K562 (cell line): ENCODE measurements at regions not wholly inside any gene's neighbourhood (a gene's known extent, or its start where the extent isn't known, plus 50 kb on each side); places are given as distances from the start of the nearest gene placed in this dataset.

Experiments
- ATAC-seq: fragments of 200-7000 bp; cut with Tn5 transposase; 3 replicates; pipeline ENCODE4 v1.9.1; 2020; ENCODE audit warnings: moderate library complexity
- BruUV-seq: library from RNA; stranded (reverse); fragments of 400-500 nt; replicated peaks from 2 replicates; lab custom pipeline; 2021; lab: Mats Ljungman, UMichigan
- CTCF ChIA-PET: fragments of 300-600 bp; formaldehyde crosslinking; extraction: SDS; loops from one replicate; lab custom pipeline; 2021; ENCODE audit warnings: low intra/inter-chr PET ratio; lab: Yijun Ruan, JAX
- POLR2A ChIA-PET: fragments of 300-600, 350-650 bp; sonication (Branson Sonifier 250); formaldehyde crosslinking; extraction: SDS; loops from one replicate; lab custom pipeline; 2021; ENCODE audit warnings: antibody characterized with exemption, inconsistent platforms; lab: Yijun Ruan, JAX
- DNase-seq, 4 experiments: peaks; one replicate each; pipeline versions ENCODE4 v3.0.0 to v3.0.0-alpha.2; 2011 to 2018; ENCODE audit warnings: low spot score in 3 of 4, mixed read lengths in 3 of 4; ENCODE audit errors: extremely low read depth in 1 of 4
- FAIRE-seq: peaks from 2 replicates; lab custom pipeline; 2011; peaks lifted over from hg19 to GRCh38; lab: Jason Lieb, UNC
- H2AFZ ChIP-seq: 2 replicates; pipeline ENCODE4 v1.6.0; 2011; ENCODE audit warnings: low read depth, low read length, control low read depth, inconsistent platforms
- H3K27ac ChIP-seq: fragments of 200-600 bp; 3 replicates; pipeline ENCODE4 v1.8.0; 2011; ENCODE audit warnings: low read depth, mild to moderate bottlenecking, control low read depth, inconsistent platforms, low read length, moderate library complexity, mixed read lengths; ENCODE audit errors: extremely low read depth
- H3K27me3 ChIP-seq, 2 experiments: fragments of 300-600 bp in 1 of 2; 2 replicates in 1 of 2; 3 replicates in 1 of 2; pipeline versions ENCODE4 v1.6.0 to v1.8.0; 2011; ENCODE audit warnings: inconsistent platforms in 2 of 2, low read length in 2 of 2, mild to moderate bottlenecking in 1 of 2, mixed read lengths in 1 of 2, moderate library complexity in 1 of 2; ENCODE audit not compliant: control insufficient read depth in 2 of 2, insufficient read depth in 2 of 2
- H3K36me3 ChIP-seq: fragments of 300-600 bp; 3 replicates; pipeline ENCODE4 v1.8.0; 2011; ENCODE audit warnings: mild to moderate bottlenecking, low read length, inconsistent platforms; ENCODE audit not compliant: control insufficient read depth, insufficient read depth
- H3K4me1 ChIP-seq, 2 experiments: fragments of 200-600 bp in 1 of 2; replicated peaks in 1 of 2; 2 replicates in 1 of 2; 3 replicates in 1 of 2; pipeline versions ENCODE4 v1.5.1 to v1.8.0; 2011; ENCODE audit warnings: inconsistent platforms in 2 of 2, low read length in 2 of 2, mild to moderate bottlenecking in 1 of 2, mixed read lengths in 1 of 2, moderate library complexity in 1 of 2; ENCODE audit not compliant: control insufficient read depth in 2 of 2, insufficient read depth in 2 of 2
- H3K4me2 ChIP-seq: 2 replicates; pipeline ENCODE4 v1.6.1; 2011; ENCODE audit warnings: low read length, control low read depth, inconsistent platforms, mixed read lengths; ENCODE audit not compliant: insufficient read depth
- H3K4me3 ChIP-seq: fragments of 200-600 bp; sonication (generic), shearing (Covaris generic); 2 replicates; pipeline ENCODE4 v1.5.1; 2016; ENCODE audit warnings: control low read depth, inconsistent platforms
- H3K79me2 ChIP-seq: fragments of 200-600 bp; 3 replicates; pipeline ENCODE4 v1.8.0; 2011; ENCODE audit warnings: low read length, inconsistent platforms; ENCODE audit not compliant: control insufficient read depth, insufficient read depth
- H3K9ac ChIP-seq, 2 experiments: 2 replicates each; pipeline versions ENCODE4 v1.6.0 to v1.6.1; 2011; ENCODE audit warnings: low read depth in 2 of 2, low read length in 2 of 2, control low read depth in 1 of 2, inconsistent platforms in 1 of 2, mild to moderate bottlenecking in 1 of 2, mixed read lengths in 1 of 2; ENCODE audit not compliant: insufficient read depth in 1 of 2
- H3K9me1 ChIP-seq: one replicate; pipeline ENCODE4 v1.6.0; 2011; ENCODE audit warnings: inconsistent platforms, mild to moderate bottlenecking, low read length, moderate library complexity; ENCODE audit not compliant: control insufficient read depth, insufficient read depth
- H3K9me3 ChIP-seq: replicated peaks from 2 replicates; pipeline ENCODE4 v1.5.1; 2011; ENCODE audit warnings: low read depth, low read length, inconsistent platforms; ENCODE audit not compliant: control insufficient read depth, insufficient read depth
- H4K20me1 ChIP-seq: replicated peaks from 2 replicates; pipeline ENCODE4 v1.6.1; 2011; ENCODE audit warnings: low read length, inconsistent platforms, mixed read lengths; ENCODE audit not compliant: control insufficient read depth, insufficient read depth
- CEBPG ChIP-seq, 3 experiments: fragments of 200-800 bp in 1 of 3; sonication (Bioruptor generic) in 1 of 3; sonication (generic) in 1 of 3; formaldehyde crosslinking in 1 of 3; IDR thresholded peaks in 2 of 3; conservative IDR thresholded peaks in 1 of 3; 2 replicates each; pipeline versions ENCODE4 v1.6.1 to v1.8.0; 2016 to 2022; ENCODE audit warnings: missing compliant biosample characterization in 2 of 3, missing genetic modification characterization in 2 of 3, mild to moderate bottlenecking in 1 of 3, missing genetic modification reagents in 1 of 3
- HEY1 ChIP-seq: fragments of 250-450 bp; sonication (Bioruptor Pico); IDR thresholded peaks from 2 replicates; pipeline ENCODE4 v1.5.0; 2020; ENCODE audit warnings: mild to moderate bottlenecking, moderate library complexity, borderline replicate concordance
- HLTF ChIP-seq: fragments of 450-650 bp; IDR thresholded peaks from 2 replicates; pipeline ENCODE4 v1.6.1; 2016
- KAT2B ChIP-seq: IDR thresholded peaks from one replicate; pipeline ENCODE4 v1.6.1; 2012; ENCODE audit warnings: low read depth, mild to moderate bottlenecking, control low read depth, inconsistent platforms, low read length, moderate library complexity
- MAFK ChIP-seq: IDR thresholded peaks from 2 replicates; pipeline ENCODE4 v1.6.1; 2011; ENCODE audit warnings: low read length, improper control_type of control experiment
- MYNN ChIP-seq, 2 experiments: sonication (generic); formaldehyde crosslinking in 1 of 2; IDR thresholded peaks; 2 replicates each; pipeline versions ENCODE4 v1.5.0 to v1.6.1; 2016 to 2020; ENCODE audit warnings: antibody characterized with exemption in 1 of 2, missing genetic modification reagents in 1 of 2
- PHF21A ChIP-seq: fragments of 450-650 bp; IDR thresholded peaks from 2 replicates; pipeline ENCODE4 v1.6.1; 2017; ENCODE audit warnings: low read depth, borderline replicate concordance
- SMARCA4 ChIP-seq: fragments of 450-650 bp; IDR thresholded peaks from 2 replicates; pipeline ENCODE4 v1.6.1; 2016
- STAT5A ChIP-seq: IDR thresholded peaks from 2 replicates; pipeline ENCODE4 v1.6.1; 2012; ENCODE audit warnings: low read length, inconsistent platforms, borderline replicate concordance
- TARDBP ChIP-seq: fragments of 450-650 bp; IDR thresholded peaks from 2 replicates; pipeline ENCODE4 v1.6.1; 2016
- TEAD4 ChIP-seq, 2 experiments: sonication (generic) in 1 of 2; formaldehyde crosslinking in 1 of 2; IDR thresholded peaks; 2 replicates each; pipeline versions ENCODE4 v1.6.1 to v1.8.0; 2012 to 2022; ENCODE audit warnings: borderline replicate concordance in 1 of 2, inconsistent platforms in 1 of 2, low read length in 1 of 2, mild to moderate bottlenecking in 1 of 2, missing genetic modification reagents in 1 of 2
- TGIF2 ChIP-seq: sonication (generic); formaldehyde crosslinking; IDR thresholded peaks from 2 replicates; pipeline ENCODE4 v1.8.1; 2022; ENCODE audit warnings: mild to moderate bottlenecking, missing genetic modification reagents, moderate library complexity
- ZNF165 ChIP-seq: fragments of 250-450 bp; sonication (Bioruptor Pico); IDR thresholded peaks from 2 replicates; pipeline ENCODE4 v1.4.0; 2020; ENCODE audit warnings: borderline replicate concordance
- ZNF431 ChIP-seq: sonication (generic); formaldehyde crosslinking; IDR thresholded peaks from 2 replicates; pipeline ENCODE4 v1.8.0; 2022; ENCODE audit warnings: mild to moderate bottlenecking, missing genetic modification reagents
- in situ Hi-C: fragments of 300-500 bp; cut with MboI; formaldehyde crosslinking; loops from 4 replicates; pipeline ENCODE4 v1.15.0; 2018; ENCODE audit warnings: inconsistent platforms, mixed read lengths
- intact Hi-C: fragments of 100-400 bp; cut with micrococcal nuclease; formaldehyde crosslinking; loops from 2 replicates; pipeline ENCODE4 v1.14.2; 2022

- Histone ChIP-seq H3K4me2 (no peak overlapping the region), H3K4me3 (no peak overlapping the region), H3K4me1 (no peaks in the 10 kb centered on the region), H3K9me3 (no peaks in the 10 kb centered on the region), H2AFZ (no peak overlapping the region), H3K36me3 (no peaks in the 10 kb centered on the region), H3K27ac (no peak overlapping the region)
- intact Hi-C loops = no loop called here
- in situ Hi-C loops = no loop called here
- FAIRE-seq = no peak
- no peak for TF ChIP-seq KAT2B
- TF ChIP-seq SMARCA4 = no peak
- TF ChIP-seq MYNN (IDR thresholded peaks at IDR 0.05) = no peak
- TF ChIP-seq MYNN (CRISPR knock-in tag; IDR thresholded peaks at IDR 0.05) = no peak
- TF ChIP-seq TGIF2 = no peak
- no peak for TF ChIP-seq TARDBP
- no peak for TF ChIP-seq ZNF165 (CRISPR knock-in tag)
- no peak for TF ChIP-seq MAFK
- no peak for TF ChIP-seq ZNF431
- no peak for TF ChIP-seq HEY1 (CRISPR knock-in tag)
- TF ChIP-seq HLTF = no peak
- TF ChIP-seq CEBPG (CRISPR knock-in tag; IDR thresholded peaks at IDR 0.05) = no peak
- no peak for TF ChIP-seq CEBPG (tag; conservative IDR thresholded peaks at IDR 0.05 in 1 of 2, IDR thresholded peaks at IDR 0.05 in 1 of 2)
- no peak for TF ChIP-seq PHF21A
- TF ChIP-seq STAT5A = no peak
- no peak for TF ChIP-seq TEAD4 (IDR thresholded peaks at IDR 0.05; ENCODE audit: low read length)
- TF ChIP-seq TEAD4 (CRISPR knock-in tag; IDR thresholded peaks at IDR 0.05; ENCODE audit: borderline replicate concordance) = no peak
- TF ChIP-seq, all 486 proteins: peak for 0
- no peak for DNase-seq
- no peak for ATAC-seq
- BruUV-seq = no TSS peak
- no peaks in the 10 kb centered on the region for H4K20me1 ChIP-seq
- POLR2A ChIA-PET = no interaction called here
- H3K9ac ChIP-seq = no peak overlapping the region
- no peaks in the 10 kb centered on the region for H3K79me2 ChIP-seq
- CTCF ChIA-PET = no interaction called here
- no peaks in the 10 kb centered on the region for H3K9me1 ChIP-seq
- no peaks in the 10 kb centered on the region for H3K27me3 ChIP-seq
Measured at GRCh38 chr13:47869776-47870175, 131.3 kb downstream of the SUCLA2 start.
